ENCODE measurements at regions not wholly inside any gene's neighbourhood (a gene's known extent, or its start where the extent isn't known, plus 50 kb on each side); places are given as distances from the start of the nearest gene placed in this dataset.

DNA sequence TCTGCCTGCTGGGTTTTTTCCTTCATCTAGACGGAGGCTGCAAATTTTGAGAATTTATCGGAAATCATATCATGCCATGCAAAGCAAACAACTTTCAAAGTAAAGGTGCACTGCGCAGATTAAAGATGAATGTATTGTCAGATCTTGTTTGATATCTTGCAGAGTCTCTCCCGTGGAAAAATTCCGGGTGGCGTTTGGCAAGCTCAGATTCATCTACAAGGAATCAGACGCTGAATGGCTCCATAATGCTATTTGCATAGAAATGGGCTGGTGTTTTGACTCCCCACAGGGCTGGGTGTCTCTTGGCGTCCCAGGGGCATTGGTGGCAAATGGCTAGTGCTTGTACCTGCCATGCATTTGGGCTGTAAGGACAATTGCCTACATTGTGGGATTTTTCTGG is 274.0 kb downstream of the VRK1 start:
- TF ChIP-seq POLR2A (IDR thresholded peaks at IDR 0.05; ENCODE audit: low read depth, low read length), result no peak
- no peak for TF ChIP-seq RCOR1 (IDR thresholded peaks at IDR 0.05; ENCODE audit: insufficient replicate concordance, low read length)
- TF ChIP-seq, protein P1, sequence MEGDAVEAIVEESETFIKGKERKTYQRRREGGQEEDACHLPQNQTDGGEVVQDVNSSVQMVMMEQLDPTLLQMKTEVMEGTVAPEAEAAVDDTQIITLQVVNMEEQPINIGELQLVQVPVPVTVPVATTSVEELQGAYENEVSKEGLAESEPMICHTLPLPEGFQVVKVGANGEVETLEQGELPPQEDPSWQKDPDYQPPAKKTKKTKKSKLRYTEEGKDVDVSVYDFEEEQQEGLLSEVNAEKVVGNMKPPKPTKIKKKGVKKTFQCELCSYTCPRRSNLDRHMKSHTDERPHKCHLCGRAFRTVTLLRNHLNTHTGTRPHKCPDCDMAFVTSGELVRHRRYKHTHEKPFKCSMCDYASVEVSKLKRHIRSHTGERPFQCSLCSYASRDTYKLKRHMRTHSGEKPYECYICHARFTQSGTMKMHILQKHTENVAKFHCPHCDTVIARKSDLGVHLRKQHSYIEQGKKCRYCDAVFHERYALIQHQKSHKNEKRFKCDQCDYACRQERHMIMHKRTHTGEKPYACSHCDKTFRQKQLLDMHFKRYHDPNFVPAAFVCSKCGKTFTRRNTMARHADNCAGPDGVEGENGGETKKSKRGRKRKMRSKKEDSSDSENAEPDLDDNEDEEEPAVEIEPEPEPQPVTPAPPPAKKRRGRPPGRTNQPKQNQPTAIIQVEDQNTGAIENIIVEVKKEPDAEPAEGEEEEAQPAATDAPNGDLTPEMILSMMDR (conservative IDR thresholded peaks at IDR 0.05; ENCODE audit: low read depth, low read length), result no peak

Measured in IMR-90 (cell line).